Iris pigment epithelial cell (primary cell): ENCODE measurements at regions not wholly inside any gene's neighbourhood (a gene's known extent, or its start where the extent isn't known, plus 50 kb on each side); places are given as distances from the start of the nearest gene placed in this dataset.
"Not testable (repeated sequence)": the region's sequence is repeated elsewhere in the genome, so short reads cannot be mapped to it uniquely, and the experiment has no call there.

Experiments
- DNase-seq: peaks from one replicate; pipeline ENCODE4 v3.0.0-alpha.2; 2011; ENCODE audit warnings: low read depth

GRCh38 chr5:57891443-57891842 is 408.8 kb upstream of the ACTBL2 start:
- DNase-seq = no peak

GRCh38 chr5:57889558-57889957 is 406.9 kb upstream of the ACTBL2 start:
- peak; percentile 80 for DNase-seq

GRCh38 chr5:57887851-57888621 is 405.4 kb upstream of the ACTBL2 start:
- peak; percentile 81 for DNase-seq

GRCh38 chr5:57884346-57885102 is 401.9 kb upstream of the ACTBL2 start:
- no peak for DNase-seq

GRCh38 chr5:57880216-57880615 is 397.6 kb upstream of the ACTBL2 start:
- no peak for DNase-seq

GRCh38 chr5:57878301-57878722 is 395.7 kb upstream of the ACTBL2 start:
- DNase-seq = peak; percentile 23

- DNase-seq = no peak
These were observed 388.9 kb upstream of the ACTBL2 start for GRCh38 chr5:57871496-57871895.

GRCh38 chr5:57870267-57870666 is 387.7 kb upstream of the ACTBL2 start:
- not testable (repeated sequence) for DNase-seq

GRCh38 chr5:57863661-57864060 is 381.1 kb upstream of the ACTBL2 start:
- no peak for DNase-seq

- DNase-seq = no peak
These were observed 380.3 kb upstream of the ACTBL2 start for GRCh38 chr5:57862942-57863341.

GRCh38 chr5:57862471-57862911 is 379.9 kb upstream of the ACTBL2 start:
- DNase-seq = peak; percentile 36

- no peak for DNase-seq
These were observed 377.0 kb upstream of the ACTBL2 start for GRCh38 chr5:57859626-57860025.

- DNase-seq = no peak
These were observed 376.3 kb upstream of the ACTBL2 start for GRCh38 chr5:57858905-57859304.

- no peak for DNase-seq
These were observed 375.1 kb upstream of the ACTBL2 start for GRCh38 chr5:57857696-57858095.

GRCh38 chr5:57855831-57856230 is 373.2 kb upstream of the ACTBL2 start:
- DNase-seq = no peak

- DNase-seq = no peak
These were observed 371.5 kb upstream of the ACTBL2 start for GRCh38 chr5:57853929-57854697.

- DNase-seq = no peak
These were observed 367.5 kb upstream of the ACTBL2 start for GRCh38 chr5:57850109-57850508.

GRCh38 chr5:57845025-57845424 is 362.4 kb upstream of the ACTBL2 start:
- peak; percentile 45 for DNase-seq

GRCh38 chr5:57844410-57844809 is 361.8 kb upstream of the ACTBL2 start:
- DNase-seq = no peak

- DNase-seq = no peak
These were observed 360.4 kb upstream of the ACTBL2 start for GRCh38 chr5:57843059-57843367.

- DNase-seq = peak; percentile 31
These were observed 359.9 kb upstream of the ACTBL2 start for GRCh38 chr5:57842364-57843058.
